Esophagus squamous epithelium (tissue), 4 donors: ENCODE measurements at regions not wholly inside any gene's neighbourhood (a gene's known extent, or its start where the extent isn't known, plus 50 kb on each side); places are given as distances from the start of the nearest gene placed in this dataset.

Source experiments
- CTCF ChIP-seq, 6 experiments: fragments of 450-650 bp in 4 of 6; fragments of 200-600 bp in 2 of 6; sonication (generic) in 2 of 6; IDR thresholded peaks; one replicate each; pipeline ENCODE4 v1.5.1; 2016 to 2019; ENCODE audit warnings: antibody characterized with exemption in 6 of 6, mild to moderate bottlenecking in 4 of 6, moderate library complexity in 4 of 6
- POLR2A ChIP-seq, 4 donors: fragments of 450-650 bp; IDR thresholded peaks; one replicate each; pipeline ENCODE4 v1.6.1; 2017; ENCODE audit warnings: antibody characterized with exemption in 4 of 4, mild to moderate bottlenecking in 4 of 4, moderate library complexity in 3 of 4

DNA sequence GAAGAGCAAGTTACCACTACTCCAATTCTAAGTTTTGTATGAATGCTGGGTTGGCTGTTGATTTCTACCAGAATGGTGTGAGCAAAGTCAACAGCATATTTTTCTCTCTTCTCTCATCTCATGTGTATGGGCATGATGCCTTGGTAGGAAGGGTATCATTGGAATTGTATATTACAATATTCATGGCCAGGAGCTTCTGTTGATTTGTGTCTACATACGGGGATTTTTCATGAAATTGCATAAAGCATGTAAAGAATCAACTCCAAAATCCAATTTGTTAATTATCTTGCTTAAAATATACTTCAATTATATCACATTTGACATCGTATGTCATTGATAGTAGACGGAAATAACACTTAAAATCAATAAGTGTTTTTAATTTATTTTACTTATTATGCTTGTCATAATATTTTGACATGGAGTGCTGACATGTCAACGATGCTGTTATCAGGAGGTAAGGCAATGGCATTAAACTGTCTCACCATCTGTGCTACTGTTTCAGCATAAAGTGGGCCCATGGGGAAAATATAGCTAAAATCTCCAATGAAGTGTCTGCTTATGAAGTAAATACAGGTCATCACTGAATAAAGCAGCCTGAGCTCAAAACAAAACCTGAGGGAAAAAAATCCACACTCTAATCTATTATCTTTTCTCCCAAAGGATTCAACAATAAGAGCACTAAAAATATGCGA is 142.2 kb upstream of the NBPF11 start:
- TF ChIP-seq CTCF (IDR thresholded peaks at IDR 0.05) (no peak), POLR2A (IDR thresholded peaks at IDR 0.05) (no peak)
